Activated CD4-positive, alpha-beta T cell treated with anti-CD3 and anti-CD28 coated beads, Interleukin-10, Interleukin-2, amounts not matched to agents 100 ng/mL and 50 ng/mL, durations not matched to agents 16 hours and 8 hours (primary cell): ENCODE measurements at regions not wholly inside any gene's neighbourhood (a gene's known extent, or its start where the extent isn't known, plus 50 kb on each side); places are given as distances from the start of the nearest gene placed in this dataset.

Experiments used
- DNase-seq: peaks from one replicate; pipeline ENCODE4 v3.0.0-alpha.2; 2020

DNA sequence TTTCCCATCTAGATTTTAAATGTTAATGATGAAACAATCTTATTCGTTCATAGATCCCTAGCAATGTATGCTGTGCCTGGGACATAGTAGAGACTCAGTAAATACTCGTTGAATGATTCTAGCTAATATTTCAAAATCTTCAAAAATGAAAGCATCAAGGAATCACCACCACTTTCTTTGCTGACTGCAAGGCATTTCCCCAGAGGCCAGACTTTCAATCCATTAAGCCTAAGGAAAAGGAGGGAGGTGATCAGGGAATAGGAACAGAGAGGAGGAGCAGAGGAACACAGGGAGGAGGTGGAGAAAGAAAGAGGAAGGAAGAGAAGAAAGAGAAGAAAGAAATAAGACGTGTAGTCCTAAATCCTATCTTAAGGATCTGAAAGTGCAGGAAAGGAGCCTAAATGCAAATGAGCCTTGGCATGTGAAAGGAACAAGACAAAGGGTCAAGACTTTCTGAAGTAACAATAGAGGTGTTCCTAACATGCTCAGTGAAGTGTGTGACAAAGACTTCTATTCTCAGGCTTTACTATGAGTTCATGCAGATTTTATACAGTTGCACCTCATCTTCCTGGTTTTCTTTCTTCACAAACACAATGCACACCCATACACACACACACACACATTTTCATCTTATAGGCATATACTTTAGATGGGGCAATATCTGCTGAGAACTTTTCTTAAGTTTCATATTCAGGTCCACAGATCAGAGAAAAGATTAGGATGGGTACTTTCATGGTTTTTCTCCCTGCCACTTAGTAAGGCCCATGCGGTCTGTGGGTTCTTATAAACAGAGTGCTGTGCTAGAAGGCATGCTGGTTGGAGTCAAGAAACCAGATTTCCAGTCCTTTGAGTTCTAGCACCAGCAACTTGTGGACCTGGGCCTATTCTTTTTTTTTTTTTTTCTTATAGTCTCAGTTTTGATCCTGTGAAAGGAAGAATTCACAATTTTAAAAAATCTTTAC is 512.2 kb upstream of the TNC start:
- no peak for DNase-seq

DNA sequence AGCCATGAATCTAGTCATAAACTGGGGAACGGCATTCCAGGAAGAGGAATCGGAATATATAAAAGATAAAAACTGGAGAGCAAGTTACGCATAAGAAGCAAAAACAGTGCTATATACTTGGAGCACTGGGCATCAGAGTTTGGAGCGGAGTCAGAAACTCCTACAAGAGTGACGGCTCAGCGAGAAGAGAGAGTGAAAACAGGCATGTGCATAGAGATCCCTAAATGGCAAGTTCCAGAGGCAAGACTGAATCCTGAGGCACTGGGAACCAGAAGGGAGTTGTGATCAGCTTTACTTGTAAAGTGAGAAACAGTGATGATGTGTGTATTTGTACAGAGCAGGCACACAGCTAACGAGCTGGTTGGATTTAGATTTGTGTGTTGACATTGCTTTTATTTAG is 514.4 kb upstream of the TNC start:
- no peak for DNase-seq

DNA sequence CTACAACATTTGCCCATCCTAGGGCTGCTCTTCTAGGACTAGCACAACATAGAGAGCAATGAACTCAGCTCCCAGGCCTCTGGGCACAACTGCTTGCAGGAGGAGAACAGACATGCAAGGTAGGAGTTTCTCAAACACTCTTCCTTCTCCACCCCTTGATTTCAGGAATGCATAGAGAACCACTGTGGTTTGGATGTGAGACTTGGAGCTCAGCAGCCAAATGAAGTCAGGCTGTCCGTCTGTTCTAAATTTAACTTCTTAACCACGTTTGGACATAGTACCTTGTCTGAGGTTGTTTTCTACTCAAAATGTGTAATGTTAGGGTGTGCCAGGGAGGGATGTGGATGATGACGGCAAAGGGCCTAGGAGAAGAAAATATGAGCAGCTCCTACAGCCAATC is 515.1 kb upstream of the TNC start:
- no peak for DNase-seq

DNA sequence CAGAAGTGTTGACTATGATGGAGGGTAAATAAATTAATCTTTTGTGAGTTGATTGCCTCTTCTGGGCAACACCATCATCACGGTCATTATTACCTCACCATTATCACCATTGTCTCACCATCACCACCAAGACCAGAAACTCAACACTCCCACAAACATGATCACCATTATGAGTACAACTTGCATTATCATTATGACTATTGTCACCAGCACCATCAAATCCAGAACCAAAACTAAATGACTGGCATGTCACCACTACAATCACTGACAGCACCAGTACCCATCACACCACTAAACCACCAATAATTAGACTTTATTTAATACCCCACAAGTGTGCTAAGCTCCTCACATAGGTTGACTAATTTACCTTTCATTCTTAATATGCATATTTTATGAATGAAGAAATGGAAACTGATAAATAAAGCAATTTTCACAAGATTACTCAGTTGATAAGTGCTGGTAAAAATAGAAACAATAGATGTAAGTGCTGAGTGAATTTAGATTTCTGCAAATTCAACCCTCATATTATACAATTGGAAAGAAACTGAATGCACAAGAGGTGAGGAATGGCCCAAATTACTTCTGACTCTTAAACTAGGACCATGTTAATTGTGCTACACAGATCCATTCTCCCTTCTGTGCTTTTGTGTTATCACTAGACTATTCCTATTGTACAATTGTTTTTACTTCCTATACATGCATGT is 517.8 kb upstream of the PAPPA start:
- DNase-seq = peak; percentile 48

DNA sequence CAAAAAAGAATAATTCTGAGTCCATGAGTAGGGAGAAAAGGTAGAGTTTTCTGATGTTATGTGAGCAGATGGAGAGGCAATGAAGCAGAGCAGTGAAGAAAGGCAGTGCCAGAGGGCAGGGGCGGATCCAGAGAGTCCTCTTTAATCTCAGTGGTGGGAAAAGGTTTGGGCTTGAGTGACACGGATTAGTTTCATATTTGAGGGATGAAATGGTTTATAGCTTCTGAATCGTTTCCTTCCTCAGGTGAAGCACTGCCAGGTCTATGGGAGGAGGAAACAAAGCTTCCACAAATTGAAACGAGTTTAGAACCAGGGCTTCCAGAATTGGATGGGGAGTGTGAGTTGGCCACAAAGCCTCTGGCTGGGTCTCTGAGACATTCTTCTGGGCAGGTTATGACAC is 517.0 kb upstream of the PAPPA start:
- no peak for DNase-seq

DNA sequence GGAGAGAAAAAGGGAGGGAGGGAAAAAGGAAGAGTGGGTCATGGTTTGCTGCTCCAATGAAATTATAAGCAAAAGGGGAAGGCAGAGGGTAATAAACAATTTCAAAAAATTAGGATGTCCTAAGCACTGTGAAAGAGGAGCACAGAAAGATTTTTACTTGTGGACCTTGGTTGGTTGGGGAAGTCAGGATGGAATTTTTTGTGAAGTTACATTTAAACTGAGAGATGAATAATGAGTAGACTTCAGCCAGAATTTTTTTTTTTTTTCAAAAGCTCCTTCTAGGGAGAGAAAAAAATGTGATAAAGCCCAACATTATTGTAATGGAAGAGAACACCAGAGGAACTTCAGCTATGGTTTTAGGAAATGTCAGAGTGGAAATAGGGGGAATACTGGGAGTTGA is 515.9 kb upstream of the PAPPA start:
- no peak for DNase-seq

DNA sequence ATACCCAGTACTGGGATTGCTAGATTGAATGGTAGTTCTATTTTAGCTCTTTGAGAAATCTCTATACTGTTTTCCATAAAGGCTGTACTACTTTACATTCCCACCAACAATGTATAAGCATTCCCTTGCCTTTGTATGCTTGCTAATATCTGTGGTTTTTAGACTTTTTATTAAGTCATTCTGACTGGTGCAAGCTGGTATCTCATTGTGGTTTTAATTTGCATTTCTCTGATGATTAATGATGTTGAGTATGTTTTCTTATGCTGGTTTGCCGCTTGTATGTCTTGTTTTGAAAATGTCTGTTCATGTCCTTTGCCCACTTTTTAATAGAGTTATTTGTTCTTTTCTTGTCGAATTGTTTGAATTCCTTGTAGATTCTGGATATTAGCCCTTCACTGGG is 512.7 kb upstream of the PAPPA start:
- DNase-seq = no peak

DNA sequence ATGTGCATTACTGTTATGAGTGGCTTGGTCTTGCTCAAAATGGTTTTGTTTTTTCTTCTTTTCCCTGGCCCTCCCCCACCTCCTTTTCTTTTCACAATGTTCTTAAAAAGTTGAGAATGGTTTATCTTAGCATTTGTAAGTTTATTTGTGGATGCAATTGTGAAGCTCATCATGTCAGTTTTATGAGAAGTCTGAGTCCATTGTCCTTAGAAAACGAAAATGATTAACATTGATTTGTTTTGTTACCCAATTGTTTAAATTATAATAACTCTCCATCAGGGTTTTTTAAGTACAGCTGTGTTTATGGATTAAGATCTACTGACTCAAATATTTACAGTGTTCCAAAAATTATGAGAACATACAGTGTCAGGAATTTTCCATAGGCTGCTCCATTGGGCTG is 511.3 kb upstream of the PAPPA start:
- DNase-seq = no peak

DNA sequence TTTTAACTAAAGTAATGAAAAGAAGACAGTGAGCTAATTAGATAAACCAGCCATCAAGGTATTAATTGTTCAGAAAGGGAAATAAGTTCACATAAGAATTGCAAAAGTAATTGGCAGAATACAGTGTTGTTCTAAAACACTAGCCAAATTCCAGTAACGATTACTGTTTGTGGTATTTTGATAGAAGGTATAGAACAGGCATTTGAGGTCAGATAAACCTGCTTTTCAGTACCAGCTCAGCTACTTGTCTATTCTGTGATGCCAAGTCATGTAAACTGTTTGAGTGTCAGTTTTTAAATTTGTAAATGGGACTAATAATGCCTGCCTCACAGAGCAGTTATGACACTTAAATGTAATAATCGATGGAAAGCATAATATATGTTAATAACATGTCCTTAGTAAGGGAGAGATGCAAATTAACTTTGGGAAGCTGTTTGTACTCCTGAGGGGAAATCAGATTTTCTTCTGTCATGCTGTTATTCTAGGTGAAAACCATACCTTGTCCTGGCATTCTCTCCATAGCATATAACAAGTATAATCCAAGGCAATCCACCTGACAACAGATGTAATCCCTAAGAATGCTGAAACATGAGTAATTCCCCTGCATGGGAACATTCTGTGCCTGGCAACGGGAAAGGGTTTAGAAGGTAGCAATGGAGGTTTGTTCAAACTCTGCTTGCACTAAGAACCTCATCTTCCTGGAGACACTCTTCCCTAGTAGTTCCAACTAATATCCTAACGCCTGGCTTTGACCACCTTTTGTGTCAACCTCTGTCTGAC is 509.5 kb upstream of the PAPPA start:
- DNase-seq = no peak

DNA sequence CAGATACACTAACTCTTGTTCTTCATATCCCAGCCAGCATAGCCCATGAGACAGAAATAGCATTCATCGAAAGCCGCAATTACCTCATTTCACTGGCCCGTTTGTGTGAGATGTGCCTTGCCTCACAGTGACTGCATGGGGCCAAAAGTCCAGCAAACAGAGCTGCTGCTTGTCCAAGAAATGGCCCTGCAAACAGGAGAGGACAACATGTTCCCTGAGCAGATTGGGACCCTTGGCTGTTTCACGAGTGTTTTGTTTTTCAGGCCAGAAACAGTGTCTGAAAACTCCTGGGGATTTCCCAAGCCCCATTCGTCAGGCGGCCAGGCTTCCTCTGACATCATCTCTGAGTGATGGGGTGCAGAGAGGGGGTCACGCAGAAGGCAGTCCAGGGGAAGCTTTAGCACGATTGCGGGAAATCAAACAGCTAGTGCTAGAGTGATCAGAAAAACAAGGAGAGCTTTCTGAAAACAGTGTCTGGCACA is 503.6 kb upstream of the PAPPA start:
- DNase-seq = no peak

DNA sequence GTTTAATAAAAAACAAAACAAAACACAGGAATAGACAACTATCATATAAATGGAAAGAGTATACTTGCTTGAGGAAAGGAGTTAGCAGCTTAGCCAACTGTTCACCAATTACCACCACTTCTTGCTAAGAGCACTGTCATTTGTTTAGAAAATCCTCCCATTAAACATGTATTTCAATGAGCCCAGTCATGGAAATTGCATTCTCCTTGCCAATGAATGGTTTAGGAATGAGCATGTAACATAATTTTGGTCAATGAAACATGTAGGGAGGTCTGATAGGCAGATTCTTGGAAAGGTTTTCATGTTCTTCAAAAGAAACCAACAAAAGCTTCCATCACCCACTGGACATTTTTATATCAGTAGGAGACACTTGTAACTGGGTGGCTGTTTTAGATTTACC is 502.8 kb upstream of the PAPPA start:
- DNase-seq = no peak

DNA sequence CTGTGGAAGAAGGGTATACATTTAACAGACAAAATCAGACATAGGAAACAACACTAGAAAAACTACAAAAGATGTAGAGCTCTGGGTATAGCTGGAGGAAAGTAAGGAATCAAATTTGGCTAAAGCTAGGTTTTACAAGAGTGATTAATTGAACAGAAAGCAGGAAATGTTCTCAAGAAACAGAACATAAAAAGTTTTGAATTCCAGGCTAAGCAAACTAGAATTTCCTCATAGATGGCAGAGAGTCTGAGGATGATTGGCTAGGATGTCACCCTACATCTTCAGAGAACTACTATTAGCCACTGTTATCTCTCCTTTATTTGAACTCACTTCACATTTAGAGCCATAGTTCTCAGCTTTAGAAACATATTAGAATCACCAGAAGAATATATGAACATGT is 502.1 kb upstream of the PAPPA start:
- DNase-seq = no peak

DNA sequence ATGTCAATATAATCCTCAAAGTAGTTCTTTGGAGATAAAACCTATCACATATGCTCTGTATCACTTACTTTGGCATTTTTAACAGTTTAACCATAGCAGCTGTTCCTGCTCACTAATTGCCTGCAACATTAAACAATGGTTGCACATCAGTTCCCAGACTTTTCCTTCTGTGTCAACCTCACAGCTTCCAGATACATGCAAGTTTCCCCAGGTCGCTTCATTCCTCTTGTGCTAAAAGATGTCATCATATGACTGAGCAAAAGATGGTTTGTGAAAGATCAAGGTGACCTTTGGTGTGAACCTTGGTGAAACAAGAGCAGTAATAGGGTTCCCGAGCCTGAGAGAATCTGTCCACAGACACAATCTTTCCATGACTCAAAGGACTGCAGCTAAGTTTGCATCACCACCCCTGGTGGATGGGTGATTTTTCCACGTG is 500.4 kb upstream of the PAPPA start:
- no peak for DNase-seq

DNA sequence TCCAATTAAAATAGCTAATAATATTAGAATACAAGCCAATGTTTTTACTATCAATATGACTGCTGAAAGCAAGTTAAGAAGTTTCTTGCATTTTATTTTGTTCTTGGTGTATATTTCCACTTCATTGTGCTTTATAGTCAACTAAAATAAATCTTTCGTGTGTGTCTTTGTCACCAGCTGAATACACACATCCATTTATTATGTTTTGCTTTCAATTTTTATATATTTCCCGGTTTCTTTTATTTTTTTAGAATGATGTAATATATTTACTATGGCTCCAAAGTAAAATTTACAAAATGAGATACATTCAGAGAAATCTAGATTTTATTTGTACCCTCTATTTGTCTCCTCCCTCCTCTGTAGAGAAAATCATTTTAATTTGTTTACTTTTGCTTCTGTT is 495.9 kb upstream of the PAPPA start:
- no peak for DNase-seq

DNA sequence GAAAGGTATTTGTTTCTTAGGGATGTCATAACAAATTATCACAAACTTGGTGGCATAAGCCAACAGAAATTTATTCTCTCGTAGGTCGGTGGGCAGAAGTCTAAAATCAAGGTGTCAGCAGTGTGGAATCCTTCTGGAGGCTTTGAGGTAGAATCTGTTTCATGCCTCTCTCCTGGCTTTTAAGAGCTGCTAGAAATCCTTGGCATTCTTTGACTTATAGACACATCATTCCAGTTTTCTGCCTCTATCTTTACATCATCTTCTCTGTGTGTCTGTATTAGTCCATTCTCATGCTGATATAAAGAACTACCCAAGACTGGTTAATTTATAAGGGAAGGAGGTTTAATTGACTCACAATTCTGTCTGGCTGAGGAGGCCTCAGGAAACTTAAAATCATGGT is 488.1 kb upstream of the PAPPA start:
- no peak for DNase-seq

DNA sequence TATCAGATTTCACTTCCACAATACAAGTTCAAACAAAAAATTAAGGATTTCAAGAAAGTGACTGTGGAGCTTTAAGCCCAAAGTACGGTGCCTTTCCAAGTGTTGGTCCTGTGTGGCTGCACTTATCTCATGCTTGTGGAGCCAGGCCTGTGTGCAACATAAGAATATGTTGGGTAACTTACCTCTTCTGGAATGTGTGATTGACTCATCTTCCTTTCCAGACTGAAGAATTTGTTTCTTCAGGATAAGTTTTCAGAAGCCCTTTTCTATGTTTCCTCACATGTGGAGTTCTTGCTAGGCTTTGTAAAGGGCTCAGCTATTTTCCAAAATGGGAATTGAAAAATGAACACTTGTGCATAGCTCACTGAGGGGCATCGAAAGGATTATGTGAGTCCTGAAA is 485.1 kb upstream of the PAPPA start:
- no peak for DNase-seq

DNA sequence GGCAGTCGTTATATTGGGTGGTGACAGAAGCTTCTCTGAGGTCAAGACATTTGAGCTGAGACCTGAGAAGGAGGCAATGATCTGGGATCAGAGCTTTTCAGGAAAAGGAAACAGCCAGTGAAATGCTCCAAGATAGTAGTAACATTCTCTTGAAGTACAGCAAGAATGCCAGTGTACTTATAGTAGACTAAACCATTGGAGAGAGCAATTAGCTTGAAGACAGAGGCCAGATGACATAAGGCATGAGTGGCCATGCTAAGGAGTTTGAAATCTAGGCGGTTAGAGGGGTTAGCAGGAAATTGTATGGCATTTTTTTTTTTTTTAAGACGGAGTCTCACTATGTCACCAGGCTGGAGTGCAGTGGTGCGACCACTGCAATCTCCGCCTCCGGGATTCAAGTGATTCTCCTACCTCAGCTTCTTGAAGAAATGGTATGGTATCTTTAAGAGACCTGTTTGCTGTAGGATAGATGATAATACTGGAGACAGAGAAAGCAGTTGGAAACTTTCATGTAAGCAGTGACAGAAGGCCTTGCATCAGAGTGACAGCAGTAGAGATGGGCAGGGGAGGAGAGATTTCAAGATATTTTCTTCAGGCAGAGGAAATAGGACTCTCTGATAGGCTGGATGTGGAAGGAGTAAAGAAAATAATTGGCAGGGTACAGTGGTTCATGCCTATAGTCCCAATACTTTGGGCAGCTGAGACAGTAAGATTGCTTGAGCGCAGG is 482.2 kb upstream of the PAPPA start:
- DNase-seq = no peak

DNA sequence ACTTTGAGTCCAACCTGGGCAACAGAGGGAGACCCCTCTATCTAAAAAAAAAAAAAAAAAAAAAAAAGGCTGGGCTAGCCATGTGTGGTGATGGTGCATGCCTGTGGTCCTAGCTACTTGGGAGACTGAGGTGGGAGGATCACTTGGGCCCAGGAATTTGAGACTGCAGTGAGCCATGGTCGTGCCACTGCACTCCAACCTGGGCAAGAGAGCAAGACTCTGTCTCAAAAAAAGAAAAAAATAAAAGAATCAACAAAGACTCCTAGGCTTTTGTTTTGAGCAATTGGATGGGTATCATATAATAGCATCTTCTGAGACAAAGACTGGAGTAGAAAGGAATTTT is 481.7 kb upstream of the PAPPA start:
- no peak for DNase-seq

DNA sequence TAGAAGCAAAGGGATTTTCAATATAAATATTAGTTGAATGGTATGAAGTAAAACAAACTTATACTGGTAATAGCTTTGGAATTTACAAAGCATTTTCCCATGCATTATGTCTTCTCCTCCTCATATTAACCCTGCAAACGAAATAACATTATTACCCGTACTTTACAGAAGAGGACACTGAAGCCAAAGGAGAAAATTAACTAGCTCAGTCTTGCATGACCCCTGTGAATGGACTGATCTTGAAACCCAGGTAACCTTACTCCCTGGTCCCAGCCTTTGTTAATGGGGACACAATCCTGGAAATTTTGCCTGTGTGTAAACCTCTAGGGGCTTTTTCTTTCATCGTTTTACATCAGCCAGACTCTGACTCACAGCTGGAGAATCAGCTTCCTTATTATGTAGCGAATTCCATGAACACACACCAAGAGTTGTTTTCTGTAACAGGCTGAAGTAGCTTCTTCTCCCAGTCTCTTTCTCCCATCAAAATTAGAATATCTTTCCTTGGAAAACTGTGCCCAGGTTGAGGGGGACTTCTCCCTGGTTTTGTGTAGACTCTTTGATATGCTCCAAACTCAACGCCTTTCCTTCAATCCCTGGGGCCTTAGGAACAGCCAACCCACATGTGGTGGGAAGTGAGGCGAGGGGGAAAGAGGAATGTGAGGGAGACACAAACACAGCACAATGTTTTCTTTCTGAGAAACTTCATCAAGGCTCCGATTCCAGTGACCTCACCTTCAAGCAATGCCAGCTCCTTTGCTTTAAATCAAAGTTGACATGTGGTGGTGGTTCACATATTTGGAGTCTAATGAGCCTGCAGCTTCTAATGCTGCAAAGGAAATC is 480.9 kb upstream of the PAPPA start:
- DNase-seq = no peak

DNA sequence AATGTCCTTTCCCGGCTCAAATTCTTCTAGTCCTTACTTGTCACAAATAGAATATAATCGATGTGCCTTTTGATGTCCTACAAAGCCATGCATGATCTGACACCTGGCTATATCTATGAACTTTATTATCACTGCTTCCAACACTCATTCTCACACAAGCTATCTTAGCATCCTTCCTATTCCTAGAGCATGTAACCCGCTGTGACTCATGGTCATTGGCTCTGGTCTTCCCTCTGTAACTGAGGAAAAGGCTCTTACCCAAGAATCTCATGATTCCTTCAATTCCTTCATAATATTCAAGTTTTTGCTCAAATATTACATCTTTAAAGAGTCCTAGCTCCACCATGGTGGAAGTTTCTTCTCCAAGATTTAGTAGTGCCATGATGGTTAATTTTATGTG is 480.0 kb upstream of the PAPPA start:
- DNase-seq = no peak

DNA sequence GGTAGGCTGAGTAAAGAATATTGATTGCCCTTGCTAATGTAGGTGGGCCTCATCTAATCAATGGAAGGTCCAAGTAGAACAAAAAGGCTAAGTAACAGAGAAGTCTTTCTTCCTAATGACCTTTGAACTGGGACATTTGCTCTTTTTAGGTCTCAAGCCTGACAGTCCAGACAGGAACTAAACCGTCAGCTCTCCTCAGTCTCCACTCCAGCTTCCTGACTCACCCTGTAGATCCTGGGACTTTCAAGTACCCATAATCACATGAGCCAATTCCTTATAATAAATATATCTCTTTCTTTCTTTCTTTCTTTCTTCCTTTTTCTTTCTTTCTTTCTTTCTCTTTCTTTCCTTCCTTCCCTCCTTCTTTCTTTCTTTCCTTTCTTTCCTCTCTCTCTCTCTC is 479.5 kb upstream of the PAPPA start:
- DNase-seq = no peak

DNA sequence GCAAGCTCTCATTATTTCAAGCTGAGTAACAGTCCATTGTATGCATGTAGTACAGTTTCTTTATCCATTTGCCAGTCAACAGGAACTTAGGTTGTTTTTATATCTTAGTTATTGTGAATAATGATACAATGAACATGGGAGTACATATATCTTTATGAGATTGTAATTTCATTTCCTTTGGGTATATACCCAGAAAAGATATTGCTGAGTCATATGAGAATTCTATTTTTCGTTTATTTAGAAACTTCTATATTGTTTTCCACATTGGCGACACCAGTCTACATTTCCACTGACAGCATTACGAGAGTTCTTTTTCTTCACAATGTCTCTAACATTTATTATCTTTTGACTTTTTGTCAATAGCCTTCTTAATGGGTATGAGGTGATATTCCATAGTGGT is 477.8 kb upstream of the PAPPA start:
- no peak for DNase-seq
